HL-60 (cell line): ENCODE measurements at regions not wholly inside any gene's neighbourhood (a gene's known extent, or its start where the extent isn't known, plus 50 kb on each side); places are given as distances from the start of the nearest gene placed in this dataset.

Experiments used
- REST ChIP-seq: IDR thresholded peaks from 2 replicates; pipeline ENCODE4 v1.6.1; 2012; ENCODE audit warnings: low read depth; ENCODE audit not compliant: insufficient replicate concordance
- TF ChIP-seq, protein P1 (sequence below): IDR thresholded peaks from one replicate; pipeline ENCODE4 v1.5.1; 2011; ENCODE audit warnings: low read length, control low read depth, inconsistent platforms; ENCODE audit not compliant: insufficient read depth

GRCh38 chr6:94088870-94089269 is 669.5 kb upstream of the EPHA7 start:
- TF ChIP-seq, protein P1, sequence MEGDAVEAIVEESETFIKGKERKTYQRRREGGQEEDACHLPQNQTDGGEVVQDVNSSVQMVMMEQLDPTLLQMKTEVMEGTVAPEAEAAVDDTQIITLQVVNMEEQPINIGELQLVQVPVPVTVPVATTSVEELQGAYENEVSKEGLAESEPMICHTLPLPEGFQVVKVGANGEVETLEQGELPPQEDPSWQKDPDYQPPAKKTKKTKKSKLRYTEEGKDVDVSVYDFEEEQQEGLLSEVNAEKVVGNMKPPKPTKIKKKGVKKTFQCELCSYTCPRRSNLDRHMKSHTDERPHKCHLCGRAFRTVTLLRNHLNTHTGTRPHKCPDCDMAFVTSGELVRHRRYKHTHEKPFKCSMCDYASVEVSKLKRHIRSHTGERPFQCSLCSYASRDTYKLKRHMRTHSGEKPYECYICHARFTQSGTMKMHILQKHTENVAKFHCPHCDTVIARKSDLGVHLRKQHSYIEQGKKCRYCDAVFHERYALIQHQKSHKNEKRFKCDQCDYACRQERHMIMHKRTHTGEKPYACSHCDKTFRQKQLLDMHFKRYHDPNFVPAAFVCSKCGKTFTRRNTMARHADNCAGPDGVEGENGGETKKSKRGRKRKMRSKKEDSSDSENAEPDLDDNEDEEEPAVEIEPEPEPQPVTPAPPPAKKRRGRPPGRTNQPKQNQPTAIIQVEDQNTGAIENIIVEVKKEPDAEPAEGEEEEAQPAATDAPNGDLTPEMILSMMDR, result no peak
- no peak for TF ChIP-seq REST
